GM18951 (cell line): ENCODE measurements at regions not wholly inside any gene's neighbourhood (a gene's known extent, or its start where the extent isn't known, plus 50 kb on each side); places are given as distances from the start of the nearest gene placed in this dataset.
"Not testable (repeated sequence)": the region's sequence is repeated elsewhere in the genome, so short reads cannot be mapped to it uniquely, and the experiment has no call there.

Experiments
- POLR2A ChIP-seq: IDR thresholded peaks from 4 replicates; pipeline ENCODE4 v1.6.1; 2011; ENCODE audit warnings: mild to moderate bottlenecking; ENCODE audit not compliant: insufficient read length, insufficient read depth; ENCODE audit errors: extremely low read depth
- in situ Hi-C: fragments of 300-500 bp; cut with MboI; formaldehyde crosslinking; loops from one replicate; pipeline ENCODE4 v1.12.0; 2022; ENCODE audit warnings: low sequenced_read_pairs, mixed read lengths, inconsistent platforms; ENCODE audit not compliant: unreplicated experiment

DNA sequence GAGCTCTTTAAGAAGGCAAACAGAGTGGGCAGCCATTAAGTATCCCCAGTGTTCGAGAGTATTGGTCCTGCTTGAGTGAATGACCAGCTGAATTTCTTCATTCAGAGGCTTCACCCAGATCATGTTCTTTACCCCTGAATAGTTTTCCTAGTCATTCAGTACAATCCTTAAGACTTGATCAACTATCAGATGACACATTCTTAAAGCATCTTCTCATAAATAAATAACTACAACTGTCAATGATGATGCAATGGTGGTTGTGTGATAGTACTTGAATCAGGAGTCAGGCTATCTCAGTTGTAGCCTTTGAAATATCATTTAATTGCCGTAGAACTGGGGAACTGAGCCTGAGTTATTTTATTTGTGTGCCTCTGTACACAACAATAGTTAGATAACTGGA lies 416.8 kb upstream of the CCL2 start:
- in situ Hi-C loops: no loop called here
- TF ChIP-seq POLR2A: no peak

GRCh38 chr17:33847900-33848299 lies 407.2 kb upstream of the CCL2 start:
- TF ChIP-seq POLR2A: no peak
- in situ Hi-C loops: no loop called here

GRCh38 chr17:33848433-33848832 lies 406.7 kb upstream of the CCL2 start:
- no peak for TF ChIP-seq POLR2A
- in situ Hi-C loops: no loop called here

DNA sequence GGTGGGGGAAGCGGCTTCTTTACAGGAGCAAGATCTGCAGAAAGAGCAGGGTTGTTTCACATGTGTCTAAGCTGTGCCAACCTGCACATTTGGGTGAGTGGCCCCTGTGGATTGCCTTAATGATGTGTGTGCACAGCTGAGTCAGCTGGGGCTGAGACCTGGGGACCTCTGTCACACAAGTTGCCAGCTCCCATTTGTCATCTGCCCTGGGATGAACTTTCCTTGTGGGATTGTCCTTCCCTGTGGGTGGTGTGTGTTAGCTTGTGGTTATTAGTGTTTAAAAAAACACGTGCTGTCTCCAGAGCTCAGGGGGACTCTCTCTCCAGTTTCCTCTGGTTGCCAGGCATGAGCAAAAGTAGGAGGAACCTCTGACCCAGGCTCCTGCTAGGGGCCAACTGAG lies 400.5 kb upstream of the CCL2 start:
- in situ Hi-C loops: no loop called here
- no peak for TF ChIP-seq POLR2A

- in situ Hi-C loops: no loop called here
- no peak for TF ChIP-seq POLR2A
Observed at GRCh38 chr17:33858121-33858520, 397.0 kb upstream of the CCL2 start.

DNA sequence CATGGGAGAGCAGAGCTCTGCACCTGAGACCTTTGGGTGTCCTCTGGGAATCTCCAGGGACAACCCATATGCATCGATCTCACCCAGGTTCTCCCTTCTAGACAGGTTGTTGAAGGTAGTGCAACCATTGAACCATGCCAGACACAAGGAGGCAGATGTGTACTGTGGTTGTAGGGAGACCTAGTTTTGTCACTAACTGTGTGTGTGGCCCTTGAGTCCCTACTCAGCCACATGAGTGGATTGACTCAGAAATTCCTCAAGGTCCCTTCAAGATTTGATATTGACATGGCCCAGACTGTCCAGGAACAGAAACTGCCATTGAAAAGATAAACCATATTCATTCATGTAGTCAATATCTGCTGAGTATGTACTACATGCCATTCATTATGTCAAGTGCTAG lies 396.4 kb upstream of the CCL2 start:
- TF ChIP-seq POLR2A: no peak
- in situ Hi-C loops: no loop called here

DNA sequence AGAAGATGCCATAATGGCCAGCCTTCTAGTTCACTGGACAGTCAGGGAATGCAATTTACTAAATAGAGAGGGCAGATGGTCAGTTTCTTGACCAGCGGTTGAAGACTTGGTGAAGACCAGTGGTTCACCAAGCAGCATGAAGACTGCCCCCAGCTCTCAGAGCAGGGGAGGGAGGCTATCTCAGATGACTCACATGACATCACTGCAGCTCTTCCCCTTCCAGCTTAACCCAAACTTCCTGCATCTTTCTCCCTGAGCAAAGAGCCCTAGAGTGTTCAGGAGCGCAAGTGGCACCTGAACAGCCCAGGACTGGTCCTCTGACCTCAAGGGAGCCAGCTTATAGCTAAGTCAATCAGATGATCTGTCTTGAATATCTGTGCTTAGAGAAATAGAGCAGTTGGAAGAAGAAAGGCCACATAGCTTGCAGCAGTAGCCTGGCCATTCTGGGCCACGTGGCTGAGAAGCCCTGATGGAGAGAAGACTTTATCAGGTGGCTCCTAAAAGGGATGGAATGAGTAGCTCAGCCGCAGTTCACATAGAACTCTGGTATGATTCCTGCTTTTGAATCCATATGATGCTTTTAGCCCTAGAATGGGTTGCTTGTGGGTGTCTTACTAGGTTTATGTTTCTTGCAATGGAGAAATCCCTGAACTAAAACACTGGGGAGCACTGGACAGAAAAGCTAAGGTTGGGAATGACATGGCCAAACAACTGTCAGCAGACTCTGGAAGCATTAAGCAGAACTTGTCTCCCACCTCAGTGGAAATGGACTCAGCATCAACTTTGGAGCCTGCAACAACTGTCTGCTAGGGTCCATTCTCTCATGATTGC lies 392.1 kb upstream of the CCL2 start:
- no peak for TF ChIP-seq POLR2A
- in situ Hi-C loops: no loop called here

GRCh38 chr17:33864758-33865229 lies 390.3 kb upstream of the CCL2 start:
- in situ Hi-C loops: no loop called here
- no peak for TF ChIP-seq POLR2A

- in situ Hi-C loops: no loop called here
- no peak for TF ChIP-seq POLR2A
Observed at GRCh38 chr17:33868899-33869298, 386.2 kb upstream of the CCL2 start.

DNA sequence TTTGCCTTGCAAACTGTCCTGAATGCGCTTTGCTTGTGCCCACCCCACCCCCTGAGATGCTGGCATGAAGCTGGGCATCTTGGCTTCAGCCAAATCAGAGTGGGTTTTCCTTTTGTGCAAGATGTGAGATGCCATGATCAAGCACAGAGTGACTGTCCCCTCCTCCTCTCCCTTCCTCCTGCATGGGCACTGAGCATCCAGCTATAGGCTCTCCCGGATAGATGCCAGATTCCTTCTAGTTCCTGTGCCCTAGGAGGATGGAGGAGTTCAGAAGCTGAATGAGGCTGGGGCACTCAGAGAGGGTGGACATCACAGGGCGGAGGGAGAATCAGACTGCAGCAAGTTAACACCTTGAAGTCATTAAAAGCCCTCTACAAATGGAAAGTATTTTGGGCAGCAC lies 384.1 kb upstream of the CCL2 start:
- in situ Hi-C loops: no loop called here

GRCh38 chr17:33871720-33872540 lies 383.2 kb upstream of the CCL2 start:
- TF ChIP-seq POLR2A: no peak
- in situ Hi-C loops: no loop called here

More for the DNA sequence above, 384.1 kb upstream of the CCL2 start:
- TF ChIP-seq POLR2A: no peak

DNA sequence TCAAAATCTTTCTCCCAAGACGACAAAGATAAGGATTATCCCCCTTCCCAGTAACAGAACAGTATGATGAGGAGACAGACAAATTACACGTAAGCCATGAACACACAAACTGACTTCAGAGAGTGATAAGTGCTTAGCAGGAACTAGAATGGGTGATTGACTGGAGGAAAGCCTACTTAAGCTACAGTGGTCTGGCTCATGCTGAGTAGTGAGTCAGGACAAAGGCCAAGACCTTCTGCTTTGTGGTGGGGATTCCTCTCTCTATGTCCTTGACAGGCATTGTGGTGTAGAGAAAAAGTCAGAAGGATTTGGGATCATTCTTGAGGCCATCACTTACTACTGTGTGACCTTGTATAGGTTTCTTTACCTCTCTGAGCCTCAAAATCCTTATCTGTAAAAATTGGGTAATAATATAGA lies 381.9 kb upstream of the CCL2 start:
- no peak for TF ChIP-seq POLR2A
- in situ Hi-C loops: no loop called here

DNA sequence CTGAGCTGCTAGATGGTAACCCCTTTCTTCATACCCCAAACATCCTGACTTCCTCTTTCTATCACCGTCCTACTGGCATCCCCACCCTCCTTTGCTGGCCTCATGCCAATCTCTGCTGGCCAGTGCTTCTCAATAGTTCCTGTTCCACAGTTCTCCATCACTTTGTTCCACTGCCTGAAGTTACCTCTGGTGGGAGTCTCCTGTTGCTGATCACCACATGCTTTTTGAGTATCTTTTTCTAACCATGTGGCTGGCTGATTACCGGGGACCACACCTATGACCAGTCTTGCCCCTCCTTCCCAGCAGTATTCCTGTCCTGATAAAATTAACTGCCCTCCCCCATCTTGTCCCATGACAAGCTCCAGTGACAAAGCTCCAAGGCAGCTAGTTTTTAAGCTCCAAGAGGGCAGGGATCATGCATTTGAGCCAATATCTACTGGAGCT lies 380.4 kb upstream of the CCL2 start:
- in situ Hi-C loops: no loop called here
- no peak for TF ChIP-seq POLR2A

DNA sequence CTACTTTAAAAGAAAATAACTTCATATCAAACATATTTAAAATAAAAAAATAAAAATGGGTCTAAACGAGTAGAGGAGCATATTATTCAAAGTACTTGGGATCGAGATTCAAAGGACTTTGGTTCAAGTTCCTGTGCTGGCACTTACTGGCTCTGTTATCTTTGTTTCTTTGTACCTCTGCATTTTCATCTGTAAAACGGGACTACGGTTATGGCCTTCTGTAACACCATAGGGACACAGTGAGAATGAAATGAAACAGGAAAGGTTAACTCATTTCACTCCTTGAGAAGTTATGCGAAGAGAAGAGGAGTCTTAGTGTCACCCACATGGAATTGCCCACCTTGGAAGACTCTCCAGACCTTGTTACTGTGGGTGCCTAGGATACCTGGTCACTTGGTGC lies 379.1 kb upstream of the CCL2 start:
- TF ChIP-seq POLR2A: no peak
- in situ Hi-C loops: no loop called here

GRCh38 chr17:33882273-33882672 lies 372.8 kb upstream of the CCL2 start:
- in situ Hi-C loops: not testable (repeated sequence)

DNA sequence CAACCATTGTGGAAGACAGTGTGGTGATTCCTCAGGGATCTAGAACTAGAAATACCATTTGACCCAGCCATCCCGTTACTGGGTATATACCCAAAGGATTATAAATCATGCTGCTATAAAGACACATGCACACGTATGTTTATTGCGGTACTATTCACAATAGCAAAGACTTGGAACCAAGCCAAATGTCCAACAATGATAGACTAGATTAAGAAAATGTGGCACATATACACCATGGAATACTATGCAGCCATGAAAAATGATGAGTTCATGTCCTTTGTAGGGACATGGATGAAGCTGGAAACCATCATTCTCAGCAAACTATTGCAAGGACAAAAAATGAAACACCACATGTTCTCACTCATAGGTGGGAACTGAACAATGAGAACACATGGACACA lies 372.4 kb upstream of the CCL2 start:
- in situ Hi-C loops: not testable (repeated sequence)
